Activated naive CD4-positive, alpha-beta T cell treated with anti-CD3 and anti-CD28 coated beads for 36 hours (primary cell): ENCODE measurements at regions not wholly inside any gene's neighbourhood (a gene's known extent, or its start where the extent isn't known, plus 50 kb on each side); places are given as distances from the start of the nearest gene placed in this dataset.

Source experiments
- CTCF ChIA-PET: fragments of 350-600 bp; sonication (Branson Sonifier 250); formaldehyde crosslinking; loops from one replicate; lab custom pipeline; 2021; ENCODE audit warnings: antibody characterized with exemption; lab: Charles Lee
- DNase-seq: peaks from one replicate; pipeline ENCODE4 v3.0.0-alpha.2; 2020
- H3K27ac Mint-ChIP-seq: one replicate; pipeline ENCODE4 v1.8.0; 2021; ENCODE audit warnings: mild to moderate bottlenecking, mixed read lengths
- H3K27me3 Mint-ChIP-seq: one replicate; pipeline ENCODE4 v1.8.0; 2021; ENCODE audit warnings: low read depth, mixed read lengths
- H3K36me3 Mint-ChIP-seq: one replicate; pipeline ENCODE4 v1.8.0; 2021; ENCODE audit warnings: low read depth, mixed read lengths
- H3K4me1 Mint-ChIP-seq: one replicate; pipeline ENCODE4 v1.8.0; 2021; ENCODE audit warnings: low read depth, mixed read lengths
- H3K4me3 Mint-ChIP-seq: one replicate; pipeline ENCODE4 v1.8.0; 2021; ENCODE audit warnings: mild to moderate bottlenecking, moderate library complexity, mixed read lengths
- H3K9me3 Mint-ChIP-seq: one replicate; pipeline ENCODE4 v1.8.0; 2021; ENCODE audit warnings: mixed read lengths
- intact Hi-C: fragments of 100-400 bp; cut with micrococcal nuclease; formaldehyde crosslinking; loops from one replicate; pipeline ENCODE4 v1.15.1; 2023

GRCh38 chr3:66748175-66748876, 247.5 kb upstream of the LRIG1 start:
- CTCF ChIA-PET: interaction anchor here (0.9 kb wide), 1 partner anchor 71 kb away, joined by 3 read pairs; no protein-coding TSS in a partner anchor
- intact Hi-C loops: no loop called here
- H3K4me1 Mint-ChIP-seq: no peaks in the 10 kb centered on the region
- no peaks in the 10 kb centered on the region for H3K27me3 Mint-ChIP-seq
- no peaks in the 10 kb centered on the region for H3K9me3 Mint-ChIP-seq
- DNase-seq: no peak
- no peak overlapping the region for H3K27ac Mint-ChIP-seq
- no peaks in the 10 kb centered on the region for H3K36me3 Mint-ChIP-seq
- H3K4me3 Mint-ChIP-seq: no peak overlapping the region

- H3K36me3 Mint-ChIP-seq: no peaks in the 10 kb centered on the region
- no peak overlapping the region for H3K27ac Mint-ChIP-seq
- H3K4me3 Mint-ChIP-seq: no peak overlapping the region
- H3K9me3 Mint-ChIP-seq: no peaks in the 10 kb centered on the region
- CTCF ChIA-PET: interaction anchor here (0.7 to 1.0 kb wide), 2 partner anchors 9 to 11 kb away, joined by 3 to 4 read pairs; no protein-coding TSS in a partner anchor
- no peak for DNase-seq
- no peaks in the 10 kb centered on the region for H3K4me1 Mint-ChIP-seq
- no peaks in the 10 kb centered on the region for H3K27me3 Mint-ChIP-seq
- intact Hi-C loops: no loop called here
Observed at GRCh38 chr3:66751842-66752241, 246.3 kb upstream of the KBTBD8 start.

DNA sequence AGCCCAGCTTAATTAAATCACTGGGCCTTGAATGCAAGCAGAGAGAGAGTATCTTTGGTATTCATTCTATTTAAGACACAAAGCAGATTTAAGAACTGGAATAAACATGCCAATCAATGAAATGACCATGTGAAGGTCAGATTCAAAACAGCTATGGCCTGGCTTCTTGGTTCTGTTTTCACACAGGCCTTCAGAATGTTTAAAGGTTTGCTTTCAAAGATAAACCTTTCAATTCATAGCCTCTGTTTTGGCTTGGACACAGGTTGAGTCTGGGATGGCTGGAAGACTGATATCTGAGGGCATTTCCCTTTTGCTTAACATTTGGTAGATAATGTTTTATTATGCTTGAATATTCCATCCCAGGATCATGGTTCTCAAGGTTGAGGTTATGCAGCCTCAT, 244.4 kb upstream of the KBTBD8 start:
- H3K4me3 Mint-ChIP-seq: no peak overlapping the region
- intact Hi-C loops: no loop called here
- CTCF ChIA-PET: no interaction called here
- no peak overlapping the region for H3K27ac Mint-ChIP-seq
- no peaks in the 10 kb centered on the region for H3K4me1 Mint-ChIP-seq
- no peaks in the 10 kb centered on the region for H3K27me3 Mint-ChIP-seq
- DNase-seq: no peak
- H3K9me3 Mint-ChIP-seq: no peaks in the 10 kb centered on the region
- no peaks in the 10 kb centered on the region for H3K36me3 Mint-ChIP-seq

GRCh38 chr3:66754613-66755012, 243.5 kb upstream of the KBTBD8 start:
- CTCF ChIA-PET: interaction anchor here (0.9 kb wide), 1 partner anchor 61 kb away, joined by 3 read pairs; no protein-coding TSS in a partner anchor
- H3K4me1 Mint-ChIP-seq: no peaks in the 10 kb centered on the region

DNA sequence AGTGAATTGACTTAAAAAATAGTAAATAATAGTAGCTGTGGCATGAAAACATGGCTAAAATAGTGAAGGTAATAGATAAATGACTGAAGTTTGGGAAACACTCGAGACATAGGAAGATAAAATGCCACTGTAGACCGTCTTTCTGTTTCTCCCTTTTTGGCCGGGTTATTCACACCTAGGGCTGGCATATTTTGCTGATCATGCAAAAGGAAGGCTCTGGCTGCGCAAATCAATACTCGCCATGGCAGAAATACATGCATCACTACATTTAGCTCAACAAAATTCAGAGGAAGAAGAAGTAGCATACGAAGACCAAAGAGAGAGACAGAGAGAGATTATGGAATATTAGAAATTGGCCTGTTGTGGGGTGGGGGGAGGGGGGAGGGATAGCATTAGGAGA, 242.2 kb upstream of the KBTBD8 start:
- no peak for DNase-seq
- intact Hi-C loops: no loop called here
- no peaks in the 10 kb centered on the region for H3K36me3 Mint-ChIP-seq

More at GRCh38 chr3:66754613-66755012, 243.5 kb upstream of the KBTBD8 start:
- no peak for DNase-seq
- Mint-ChIP-seq H3K4me3 (no peak overlapping the region), H3K9me3 (no peaks in the 10 kb centered on the region), H3K27ac (no peak overlapping the region), H3K27me3 (no peaks in the 10 kb centered on the region), H3K36me3 (no peaks in the 10 kb centered on the region)
- intact Hi-C loops: no loop called here

GRCh38 chr3:66756468-66757036, 241.6 kb upstream of the KBTBD8 start:
- no peak overlapping the region for H3K4me3 Mint-ChIP-seq
- H3K27ac Mint-ChIP-seq: no peak overlapping the region
- CTCF ChIA-PET: no interaction called here
- no peaks in the 10 kb centered on the region for H3K36me3 Mint-ChIP-seq
- H3K4me1 Mint-ChIP-seq: no peaks in the 10 kb centered on the region
- H3K9me3 Mint-ChIP-seq: no peaks in the 10 kb centered on the region
- no peak for DNase-seq
- H3K27me3 Mint-ChIP-seq: no peaks in the 10 kb centered on the region
- intact Hi-C loops: no loop called here

More for the DNA sequence above, 242.2 kb upstream of the KBTBD8 start:
- H3K9me3 Mint-ChIP-seq: no peaks in the 10 kb centered on the region
- CTCF ChIA-PET: no interaction called here
- no peak overlapping the region for H3K27ac Mint-ChIP-seq
- H3K4me1 Mint-ChIP-seq: no peaks in the 10 kb centered on the region
- H3K27me3 Mint-ChIP-seq: no peaks in the 10 kb centered on the region
- H3K4me3 Mint-ChIP-seq: no peak overlapping the region

DNA sequence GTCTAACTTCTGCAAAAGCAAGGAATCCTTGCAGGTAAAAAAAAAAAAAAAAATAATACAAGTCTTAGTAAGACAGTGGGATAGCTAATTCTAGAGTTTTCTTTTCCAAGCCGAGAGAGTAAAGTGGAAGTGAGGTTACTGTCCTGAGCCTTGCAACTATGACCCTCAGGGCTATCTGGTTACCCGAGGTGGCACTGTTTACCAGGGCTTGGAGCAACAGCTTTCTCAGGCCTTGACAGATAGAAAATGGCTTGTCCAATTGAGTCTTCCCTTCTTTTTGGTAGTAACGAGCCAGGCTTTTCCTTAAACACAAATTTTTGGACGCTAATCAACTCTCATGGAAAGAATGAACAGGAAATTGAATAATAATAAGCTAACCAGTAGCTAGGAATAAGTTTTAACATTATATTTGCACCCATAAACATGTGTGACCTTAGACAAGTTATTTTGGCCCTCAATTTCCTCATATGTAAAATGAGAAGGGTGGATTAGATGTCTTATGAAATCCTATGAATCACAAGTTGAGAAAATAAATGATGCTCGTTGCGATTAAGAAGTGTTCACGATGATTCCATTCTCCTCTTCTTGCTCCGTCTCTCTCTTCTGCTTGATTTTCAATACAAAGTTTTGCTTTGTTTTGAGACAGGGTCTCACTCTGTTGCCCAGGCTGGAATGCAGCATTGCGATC, 236.9 kb upstream of the KBTBD8 start:
- CTCF ChIA-PET: interaction anchor here (0.5 kb wide), 1 partner anchor 308 kb away, joined by 3 read pairs; no protein-coding TSS in a partner anchor
- Mint-ChIP-seq H3K36me3 (no peaks in the 10 kb centered on the region), H3K9me3 (peaks cover 11% of the 10 kb centered on the region), H3K27ac (no peak overlapping the region), H3K4me3 (no peak overlapping the region), H3K4me1 (no peaks in the 10 kb centered on the region), H3K27me3 (no peaks in the 10 kb centered on the region)
- DNase-seq: no peak
- intact Hi-C loops: no loop called here

GRCh38 chr3:66762916-66763693, 235.0 kb upstream of the KBTBD8 start:
- CTCF ChIA-PET: interaction anchor here (0.6 to 1.6 kb wide), 3 partner anchors 11 to 120 kb away, joined by 3 to 4 read pairs (median 4); no protein-coding TSS in a partner anchor
- Mint-ChIP-seq H3K27ac (no peak overlapping the region), H3K9me3 (peaks cover 17% of the 10 kb centered on the region), H3K27me3 (no peaks in the 10 kb centered on the region), H3K4me1 (no peaks in the 10 kb centered on the region), H3K36me3 (no peaks in the 10 kb centered on the region), H3K4me3 (no peak overlapping the region)
- no peak for DNase-seq
- intact Hi-C loops: no loop called here

DNA sequence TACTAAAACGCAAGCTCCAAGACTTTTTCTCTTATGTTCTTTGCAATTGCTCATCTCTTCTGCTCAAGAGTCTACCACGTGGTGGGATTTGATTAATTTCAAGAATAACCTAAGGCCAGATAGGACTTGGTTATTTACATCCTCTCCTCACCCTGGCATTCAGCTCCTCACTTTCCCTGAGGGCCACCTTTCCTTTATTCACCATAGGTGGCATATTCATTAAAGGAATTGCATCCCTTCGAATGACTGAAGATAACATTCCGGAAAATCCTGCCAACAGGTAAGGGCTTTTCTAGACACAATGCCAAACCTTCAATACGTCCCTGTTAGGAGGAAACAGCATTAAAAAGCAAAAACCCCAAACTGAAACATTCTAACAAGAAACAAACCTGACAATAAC, 220.0 kb upstream of the KBTBD8 start:
- no peak for DNase-seq
- intact Hi-C loops: no loop called here
- Mint-ChIP-seq H3K27me3 (no peaks in the 10 kb centered on the region), H3K27ac (no peak overlapping the region), H3K36me3 (no peaks in the 10 kb centered on the region), H3K4me3 (no peak overlapping the region), H3K4me1 (no peaks in the 10 kb centered on the region), H3K9me3 (no peaks in the 10 kb centered on the region)
- CTCF ChIA-PET: no interaction called here

DNA sequence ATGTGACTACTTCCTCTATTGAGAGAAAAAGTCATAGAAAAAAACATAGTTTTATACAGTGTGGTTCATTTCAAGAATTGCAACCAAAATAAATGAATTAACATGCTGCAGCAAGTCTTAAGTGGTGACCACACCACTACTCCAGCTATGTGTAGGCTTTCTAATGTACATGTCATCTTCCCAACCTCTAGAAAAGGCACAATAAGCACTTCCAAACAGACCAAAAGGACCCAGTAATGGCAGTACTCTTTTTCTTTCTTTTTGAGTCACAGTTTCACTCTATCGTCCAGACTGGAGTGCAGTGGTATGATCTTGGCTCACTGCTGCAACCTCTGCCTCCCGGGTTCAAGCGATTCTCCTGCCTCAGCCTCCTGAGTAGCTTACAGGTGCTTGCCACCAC, 219.3 kb upstream of the KBTBD8 start:
- Mint-ChIP-seq H3K4me1 (no peaks in the 10 kb centered on the region), H3K9me3 (no peaks in the 10 kb centered on the region), H3K27me3 (no peaks in the 10 kb centered on the region), H3K36me3 (no peaks in the 10 kb centered on the region), H3K27ac (no peak overlapping the region), H3K4me3 (no peak overlapping the region)
- CTCF ChIA-PET: interaction anchor here (1.1 kb wide), 1 partner anchor 524 kb away, joined by 3 read pairs; no protein-coding TSS in a partner anchor
- intact Hi-C loops: no loop called here
- DNase-seq: no peak

- Mint-ChIP-seq H3K4me3 (no peak overlapping the region), H3K27ac (no peak overlapping the region), H3K9me3 (no peaks in the 10 kb centered on the region), H3K27me3 (no peaks in the 10 kb centered on the region), H3K36me3 (no peaks in the 10 kb centered on the region), H3K4me1 (no peaks in the 10 kb centered on the region)
- DNase-seq: no peak
- intact Hi-C loops: no loop called here
- CTCF ChIA-PET: no interaction called here
Observed at GRCh38 chr3:66785191-66785909, 212.8 kb upstream of the KBTBD8 start.
